H9 (cell line): ENCODE measurements at regions not wholly inside any gene's neighbourhood (a gene's known extent, or its start where the extent isn't known, plus 50 kb on each side); places are given as distances from the start of the nearest gene placed in this dataset.

ENCODE experiments used
- DNase-seq: peaks from one replicate; pipeline ENCODE4 v3.0.0-alpha.2; 2017
- H2AFZ ChIP-seq: one replicate; pipeline ENCODE4 v1.6.1; 2013; ENCODE audit warnings: mild to moderate bottlenecking, low read length, control low read depth, moderate library complexity
- H2AK5ac ChIP-seq: 2 replicates; pipeline ENCODE4 v1.6.1; 2013; ENCODE audit warnings: low read length, control low read depth, mixed read lengths; ENCODE audit not compliant: insufficient read length
- H2BK120ac ChIP-seq: one replicate; pipeline ENCODE4 v1.6.1; 2013; ENCODE audit warnings: low read depth, mild to moderate bottlenecking, low read length, control low read depth, inconsistent platforms; ENCODE audit not compliant: poor library complexity, severe bottlenecking
- H2BK12ac ChIP-seq: 2 replicates; pipeline ENCODE4 v1.6.1; 2013; ENCODE audit warnings: low read length, control low read depth, mixed read lengths, low read depth; ENCODE audit not compliant: insufficient read length
- H2BK15ac ChIP-seq: 2 replicates; pipeline ENCODE4 v1.6.1; 2013; ENCODE audit warnings: low read depth, low read length, control low read depth
- H2BK20ac ChIP-seq: one replicate; pipeline ENCODE4 v1.6.1; 2013; ENCODE audit warnings: low read depth, mild to moderate bottlenecking, low read length, control low read depth, inconsistent platforms; ENCODE audit not compliant: poor library complexity, severe bottlenecking
- H2BK5ac ChIP-seq: 2 replicates; pipeline ENCODE4 v1.6.1; 2013; ENCODE audit warnings: low read length, control low read depth, mixed read lengths; ENCODE audit not compliant: insufficient read length
- H3K14ac ChIP-seq: 2 replicates; pipeline ENCODE4 v1.6.1; 2013; ENCODE audit warnings: low read length, control low read depth; ENCODE audit not compliant: insufficient read depth
- H3K18ac ChIP-seq: 2 replicates; pipeline ENCODE4 v1.6.1; 2013; ENCODE audit warnings: low read depth, mild to moderate bottlenecking, mixed read lengths, low read length, control low read depth; ENCODE audit not compliant: insufficient read length
- H3K23ac ChIP-seq: 2 replicates; pipeline ENCODE4 v1.6.1; 2013; ENCODE audit warnings: low read length, control low read depth, mixed read lengths, low read depth; ENCODE audit not compliant: insufficient read length
- H3K23me2 ChIP-seq: 2 replicates; pipeline ENCODE4 v1.6.1; 2013; ENCODE audit warnings: low read depth, mild to moderate bottlenecking, mixed read lengths, low read length, control low read depth; ENCODE audit not compliant: insufficient read length, poor library complexity, severe bottlenecking
- H3K27ac ChIP-seq: 2 replicates; pipeline ENCODE4 v1.5.1; 2013; ENCODE audit warnings: low read length, control low read depth, mixed read lengths, low read depth; ENCODE audit not compliant: insufficient read length
- H3K27me3 ChIP-seq: 2 replicates; pipeline ENCODE4 v1.6.1; 2013; ENCODE audit warnings: low read length, control low read depth, inconsistent platforms; ENCODE audit not compliant: insufficient read depth
- H3K4ac ChIP-seq: 2 replicates; pipeline ENCODE4 v1.6.1; 2013; ENCODE audit warnings: low read depth, mild to moderate bottlenecking, control low read depth, inconsistent platforms, low read length, moderate library complexity
- H3K4me1 ChIP-seq: 2 replicates; pipeline ENCODE4 v1.6.1; 2013; ENCODE audit warnings: low read length, control low read depth, inconsistent platforms; ENCODE audit not compliant: insufficient read depth
- H3K4me2 ChIP-seq: 2 replicates; pipeline ENCODE4 v1.6.1; 2013; ENCODE audit warnings: low read length, control low read depth, mixed read lengths; ENCODE audit not compliant: insufficient read length, insufficient read depth
- H3K56ac ChIP-seq: 2 replicates; pipeline ENCODE4 v1.6.1; 2013; ENCODE audit warnings: low read depth, mild to moderate bottlenecking, mixed read lengths, low read length, control low read depth; ENCODE audit not compliant: insufficient read length
- H3K79me1 ChIP-seq: 2 replicates; pipeline ENCODE4 v1.6.1; 2013; ENCODE audit warnings: low read depth, mild to moderate bottlenecking, moderate library complexity, low read length, control low read depth, inconsistent platforms; ENCODE audit not compliant: insufficient read depth, poor library complexity, severe bottlenecking
- H3K79me2 ChIP-seq: 2 replicates; pipeline ENCODE4 v1.6.1; 2013; ENCODE audit warnings: low read length, control low read depth, inconsistent platforms; ENCODE audit not compliant: insufficient read depth
- H3K9ac ChIP-seq: 2 replicates; pipeline ENCODE4 v1.6.1; 2013; ENCODE audit warnings: low read length, control low read depth, mixed read lengths; ENCODE audit not compliant: insufficient read length; ENCODE audit errors: extremely low read depth
- H3K9me3 ChIP-seq: one replicate; pipeline ENCODE4 v1.6.1; 2013; ENCODE audit warnings: low read depth, low read length, inconsistent platforms; ENCODE audit not compliant: control insufficient read depth
- H3T11ph ChIP-seq: one replicate; pipeline ENCODE4 v1.6.1; 2013; ENCODE audit warnings: mild to moderate bottlenecking, low read length, control low read depth, inconsistent platforms
- H4K20me1 ChIP-seq: one replicate; pipeline ENCODE4 v1.6.1; 2013; ENCODE audit not compliant: control insufficient read depth, insufficient read length, insufficient read depth
- H4K5ac ChIP-seq: 2 replicates; pipeline ENCODE4 v1.6.1; 2013; ENCODE audit warnings: low read depth, mild to moderate bottlenecking, mixed read lengths, low read length, control low read depth; ENCODE audit not compliant: insufficient read length
- H4K8ac ChIP-seq: replicated peaks from 2 replicates; pipeline ENCODE4 v1.6.1; 2013; ENCODE audit warnings: low read length, control low read depth, mixed read lengths, low read depth; ENCODE audit not compliant: insufficient read length
- H4K91ac ChIP-seq: 2 replicates; pipeline ENCODE4 v1.6.1; 2013; ENCODE audit warnings: low read depth, mild to moderate bottlenecking, moderate library complexity, mixed read lengths, low read length, control low read depth; ENCODE audit not compliant: insufficient read length
- H3K27ac Mint-ChIP-seq, 3 experiments: 2 replicates in 2 of 3; 3 replicates in 1 of 3; pipeline ENCODE4 v1.8.0; 2020 to 2021; ENCODE audit warnings: mixed read lengths in 3 of 3, mild to moderate bottlenecking in 1 of 3, moderate library complexity in 1 of 3
- H3K27me3 Mint-ChIP-seq: 2 replicates; pipeline ENCODE4 v1.8.0; 2021; ENCODE audit warnings: low read depth, mild to moderate bottlenecking, moderate library complexity, mixed read lengths
- H3K36me3 Mint-ChIP-seq, 3 experiments: 2 replicates in 2 of 3; 3 replicates in 1 of 3; pipeline ENCODE4 v1.8.0; 2020 to 2021; ENCODE audit warnings: low read depth in 3 of 3, mixed read lengths in 3 of 3; ENCODE audit not compliant: insufficient read depth in 1 of 3
- H3K4me1 Mint-ChIP-seq, 2 experiments: 2 replicates each; pipeline ENCODE4 v1.8.0; 2020; ENCODE audit warnings: mixed read lengths in 2 of 2
- H3K4me3 Mint-ChIP-seq, 2 experiments: 2 replicates in 1 of 2; 3 replicates in 1 of 2; pipeline ENCODE4 v1.8.0; 2020 to 2021; ENCODE audit warnings: mild to moderate bottlenecking in 2 of 2, mixed read lengths in 2 of 2, moderate library complexity in 1 of 2
- H3K9me3 Mint-ChIP-seq, 2 experiments: 2 replicates in 1 of 2; 3 replicates in 1 of 2; pipeline ENCODE4 v1.8.0; 2020; ENCODE audit warnings: mild to moderate bottlenecking in 2 of 2, mixed read lengths in 2 of 2, moderate library complexity in 1 of 2
- CTCF ChIP-seq: fragments of 200-600 bp; sonication (generic); conservative IDR thresholded peaks from 3 replicates; pipeline ENCODE4 v1.8.0; 2021; ENCODE audit warnings: antibody characterized with exemption, mild to moderate bottlenecking
- WGBS: extraction: QIAGEN DNeasy Blood & Tissue Kit; methylation state at CpG from one replicate; pipeline ENCODE4 v1.1.7; 2013; ENCODE audit warnings: missing lambda C conversion rate, low lambda C conversion rate, mixed read lengths; ENCODE audit not compliant: insufficient read length; ENCODE audit errors: extremely low coverage; 5-methylcytosine and 5-hydroxymethylcytosine counted together

GRCh38 chr2:192265751-192266150, 71.0 kb upstream of the TMEFF2 start:
- no peaks in the 10 kb centered on the region for H3K23me2 ChIP-seq
- no peaks in the 10 kb centered on the region for H3K36me3 Mint-ChIP-seq
- H2BK120ac ChIP-seq = no peak overlapping the region
- no peak overlapping the region for H3K9ac ChIP-seq
- no peak overlapping the region for H3K56ac ChIP-seq
- no peaks in the 10 kb centered on the region for H3K79me2 ChIP-seq
- H3K4me1 Mint-ChIP-seq = no peaks in the 10 kb centered on the region
- no peak overlapping the region for H2BK15ac ChIP-seq
- H3K14ac ChIP-seq = no peak overlapping the region
- no peak overlapping the region for H3K4me2 ChIP-seq
- no peak overlapping the region for H4K8ac ChIP-seq
- no peaks in the 10 kb centered on the region for H3K79me1 ChIP-seq
- H3K18ac ChIP-seq = no peak overlapping the region
- WGBS = no CpG with 5 or more reads among the region's 2 CpGs
- H2BK5ac ChIP-seq = no peak overlapping the region
- no peak overlapping the region for H4K91ac ChIP-seq
- no peak overlapping the region for H2BK20ac ChIP-seq
- no peak overlapping the region for H3K4ac ChIP-seq
- no peak overlapping the region for H4K5ac ChIP-seq
- H3K27me3 ChIP-seq = no peaks in the 10 kb centered on the region
- H4K20me1 ChIP-seq = no peaks in the 10 kb centered on the region
- H3K4me1 ChIP-seq = no peaks in the 10 kb centered on the region
- H3K9me3 ChIP-seq = no peaks in the 10 kb centered on the region
- no peak overlapping the region for H2AK5ac ChIP-seq
- H3T11ph ChIP-seq = no peak overlapping the region
- H2AFZ ChIP-seq = no peak overlapping the region
- TF ChIP-seq CTCF = no peak
- no peak for DNase-seq
- no peak overlapping the region for H3K23ac ChIP-seq
- no peak overlapping the region for H3K27ac Mint-ChIP-seq
- H2BK12ac ChIP-seq = no peak overlapping the region
- H3K4me3 Mint-ChIP-seq = no peak overlapping the region
- H3K9me3 Mint-ChIP-seq = no peaks in the 10 kb centered on the region
- no peak overlapping the region for H3K27ac ChIP-seq
- H3K27me3 Mint-ChIP-seq = no peaks in the 10 kb centered on the region
